KMS-11 (cell line): ENCODE measurements at regions not wholly inside any gene's neighbourhood (a gene's known extent, or its start where the extent isn't known, plus 50 kb on each side); places are given as distances from the start of the nearest gene placed in this dataset.

Experiments used
- H2AFZ ChIP-seq: fragments of 200-600 bp; sonication (generic); 2 replicates; pipeline ENCODE4 v1.6.1; 2016; ENCODE audit warnings: antibody characterized with exemption, mixed run types, low read depth
- H3K27ac ChIP-seq: fragments of 200-600 bp; sonication (generic); 2 replicates; pipeline ENCODE4 v1.6.1; 2016; ENCODE audit warnings: mild to moderate bottlenecking, mixed run types
- H3K27me3 ChIP-seq: fragments of 200-600 bp; sonication (generic); 2 replicates; pipeline ENCODE4 v1.6.1; 2017; ENCODE audit warnings: mild to moderate bottlenecking, low read depth, mixed run types, moderate library complexity; ENCODE audit not compliant: insufficient read depth
- H3K36me3 ChIP-seq: fragments of 200-600 bp; sonication (generic); 2 replicates; pipeline ENCODE4 v1.6.1; 2017; ENCODE audit warnings: mild to moderate bottlenecking, mixed run types; ENCODE audit not compliant: insufficient read depth
- H3K4me1 ChIP-seq: fragments of 200-600 bp; sonication (generic); 2 replicates; pipeline ENCODE4 v1.6.1; 2016; ENCODE audit warnings: mild to moderate bottlenecking, low read depth, mixed run types; ENCODE audit not compliant: poor library complexity, severe bottlenecking
- H3K4me2 ChIP-seq: fragments of 200-600 bp; sonication (generic); 2 replicates; pipeline ENCODE4 v1.7.0; 2016; ENCODE audit warnings: mild to moderate bottlenecking, mixed run types
- H3K4me3 ChIP-seq: fragments of 200-600 bp; sonication (generic); IDR thresholded peaks from 2 replicates; pipeline ENCODE4 v1.6.1; 2017; ENCODE audit warnings: low read depth, low read length, mixed read lengths; ENCODE audit not compliant: insufficient read depth
- H3K79me2 ChIP-seq: fragments of 200-600 bp; sonication (generic); 2 replicates; pipeline ENCODE4 v1.6.1; 2016; ENCODE audit warnings: low read depth, mixed run types; ENCODE audit not compliant: insufficient read depth
- H3K9ac ChIP-seq: fragments of 200-600 bp; sonication (generic); 2 replicates; pipeline ENCODE4 v1.6.1; 2016; ENCODE audit warnings: mild to moderate bottlenecking, mixed run types
- H4K20me1 ChIP-seq: fragments of 200-600 bp; sonication (generic); 2 replicates; pipeline ENCODE4 v1.6.1; 2016; ENCODE audit warnings: mild to moderate bottlenecking, mixed run types; ENCODE audit not compliant: insufficient read depth
- CTCF ChIP-seq: fragments of 200-600 bp; sonication (generic); conservative IDR thresholded peaks from 2 replicates; pipeline ENCODE4 v1.6.1; 2017; ENCODE audit warnings: low read depth, mild to moderate bottlenecking, antibody characterized with exemption, low read length, moderate library complexity, mixed read lengths

- Histone ChIP-seq H3K27me3 (no peaks in the 10 kb centered on the region; the same call in 1 of the 2 replicates), H3K36me3 (no peaks in the 10 kb centered on the region), H2AFZ (no peak overlapping the region), H3K9ac (no peak overlapping the region), H3K4me2 (no peak overlapping the region), H3K4me3 (no peak overlapping the region), H3K79me2 (no peaks in the 10 kb centered on the region), H3K27ac (no peak overlapping the region), H4K20me1 (no peaks in the 10 kb centered on the region), H3K4me1 (no peaks in the 10 kb centered on the region)
- no peak for TF ChIP-seq CTCF
Observed at GRCh38 chr12:34399631-34400410, 377.5 kb downstream of the ALG10 start.

- H3K4me2 ChIP-seq = no peak overlapping the region
- no peaks in the 10 kb centered on the region for H3K4me1 ChIP-seq
- no peaks in the 10 kb centered on the region for H3K36me3 ChIP-seq
- TF ChIP-seq CTCF = no peak
- no peak overlapping the region for H3K4me3 ChIP-seq
- H4K20me1 ChIP-seq = no peaks in the 10 kb centered on the region
- no peak overlapping the region for H3K9ac ChIP-seq
- no peaks in the 10 kb centered on the region for H3K27me3 ChIP-seq
- no peak overlapping the region for H3K27ac ChIP-seq
- H3K79me2 ChIP-seq = no peaks in the 10 kb centered on the region
- no peak overlapping the region for H2AFZ ChIP-seq
Observed at GRCh38 chr12:34400411-34400881, 378.1 kb downstream of the ALG10 start.

- Histone ChIP-seq H4K20me1 (no peaks in the 10 kb centered on the region), H3K27me3 (no peaks in the 10 kb centered on the region), H3K4me3 (no peak overlapping the region)
Observed at GRCh38 chr12:34400986-34401658, 378.8 kb downstream of the ALG10 start.

GRCh38 chr12:34401659-34402227 lies 379.4 kb downstream of the ALG10 start:
- Histone ChIP-seq H3K36me3 (no peaks in the 10 kb centered on the region), H3K4me1 (no peaks in the 10 kb centered on the region), H3K27ac (no peak overlapping the region), H3K4me2 (no peak overlapping the region), H3K27me3 (no peaks in the 10 kb centered on the region), H3K4me3 (no peak overlapping the region), H2AFZ (no peak overlapping the region), H3K79me2 (no peaks in the 10 kb centered on the region), H4K20me1 (no peaks in the 10 kb centered on the region), H3K9ac (no peak overlapping the region)
- no peak for TF ChIP-seq CTCF

More at GRCh38 chr12:34400986-34401658, 378.8 kb downstream of the ALG10 start:
- no peak for TF ChIP-seq CTCF
- Histone ChIP-seq H3K79me2 (no peaks in the 10 kb centered on the region), H3K27ac (no peak overlapping the region), H2AFZ (no peak overlapping the region), H3K4me1 (no peaks in the 10 kb centered on the region), H3K9ac (no peak overlapping the region), H3K4me2 (no peak overlapping the region), H3K36me3 (no peaks in the 10 kb centered on the region)
